ENCODE measurements at regions not wholly inside any gene's neighbourhood (a gene's known extent, or its start where the extent isn't known, plus 50 kb on each side); places are given as distances from the start of the nearest gene placed in this dataset.

DNA sequence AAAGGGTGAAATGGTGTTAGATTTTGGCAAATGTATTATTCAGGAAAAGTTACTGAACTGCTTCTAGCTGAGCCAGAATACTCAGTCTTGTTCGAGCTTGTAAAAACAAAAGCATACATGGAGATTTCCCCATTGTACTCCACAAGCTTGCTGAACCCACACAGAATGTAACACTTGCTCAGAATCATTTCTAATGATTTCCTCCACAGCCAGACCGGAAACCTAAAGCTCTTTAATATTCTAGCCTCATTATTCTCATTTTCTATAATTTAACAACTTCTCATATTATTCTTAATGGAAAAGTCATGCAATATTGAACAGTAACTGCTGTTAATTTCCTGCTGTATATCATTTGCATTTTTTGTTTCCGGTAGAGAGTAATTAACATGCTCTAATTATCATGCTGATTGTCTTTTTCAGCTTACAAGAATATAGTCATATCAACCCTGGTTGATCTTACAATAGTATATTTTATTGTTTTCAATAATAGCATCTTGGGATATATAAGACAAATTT, 1387.5 kb upstream of the EYS start:
- H3K79me2 ChIP-seq (ENCODE audit: low read length), result no peaks in the 10 kb centered on the region
- no peak overlapping the region for H3K27ac ChIP-seq (ENCODE audit: low read length)
- no peak overlapping the region for H3K4me3 ChIP-seq (ENCODE audit: low read length)
- H3K36me3 ChIP-seq (replicated peaks; ENCODE audit: low read depth, low read length), result no peaks in the 10 kb centered on the region
- peaks cover 6% of the 10 kb centered on the region; the same call in 1 of the 2 replicates for H3K9me3 ChIP-seq (ENCODE audit: insufficient read depth, low read length)
- no peak overlapping the region for H2AFZ ChIP-seq (ENCODE audit: low read depth, low read length)
- H3K9ac ChIP-seq (ENCODE audit: low read length), result no peak overlapping the region
- H3K4me2 ChIP-seq (ENCODE audit: low read length), result no peak overlapping the region
- TF ChIP-seq, protein P1, sequence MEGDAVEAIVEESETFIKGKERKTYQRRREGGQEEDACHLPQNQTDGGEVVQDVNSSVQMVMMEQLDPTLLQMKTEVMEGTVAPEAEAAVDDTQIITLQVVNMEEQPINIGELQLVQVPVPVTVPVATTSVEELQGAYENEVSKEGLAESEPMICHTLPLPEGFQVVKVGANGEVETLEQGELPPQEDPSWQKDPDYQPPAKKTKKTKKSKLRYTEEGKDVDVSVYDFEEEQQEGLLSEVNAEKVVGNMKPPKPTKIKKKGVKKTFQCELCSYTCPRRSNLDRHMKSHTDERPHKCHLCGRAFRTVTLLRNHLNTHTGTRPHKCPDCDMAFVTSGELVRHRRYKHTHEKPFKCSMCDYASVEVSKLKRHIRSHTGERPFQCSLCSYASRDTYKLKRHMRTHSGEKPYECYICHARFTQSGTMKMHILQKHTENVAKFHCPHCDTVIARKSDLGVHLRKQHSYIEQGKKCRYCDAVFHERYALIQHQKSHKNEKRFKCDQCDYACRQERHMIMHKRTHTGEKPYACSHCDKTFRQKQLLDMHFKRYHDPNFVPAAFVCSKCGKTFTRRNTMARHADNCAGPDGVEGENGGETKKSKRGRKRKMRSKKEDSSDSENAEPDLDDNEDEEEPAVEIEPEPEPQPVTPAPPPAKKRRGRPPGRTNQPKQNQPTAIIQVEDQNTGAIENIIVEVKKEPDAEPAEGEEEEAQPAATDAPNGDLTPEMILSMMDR (IDR thresholded peaks at IDR 0.05; ENCODE audit: low read depth, low read length), result no peak
- TF ChIP-seq EZH2phosphoT487 (IDR thresholded peaks at IDR 0.05; ENCODE audit: low read depth), result no peak
- H3K4me1 ChIP-seq (ENCODE audit: low read length), result no peaks in the 10 kb centered on the region
- H4K20me1 ChIP-seq (ENCODE audit: insufficient read depth, low read length), result no peaks in the 10 kb centered on the region
- H3K27me3 ChIP-seq (ENCODE audit: low read depth, low read length), result no peaks in the 10 kb centered on the region

DNA sequence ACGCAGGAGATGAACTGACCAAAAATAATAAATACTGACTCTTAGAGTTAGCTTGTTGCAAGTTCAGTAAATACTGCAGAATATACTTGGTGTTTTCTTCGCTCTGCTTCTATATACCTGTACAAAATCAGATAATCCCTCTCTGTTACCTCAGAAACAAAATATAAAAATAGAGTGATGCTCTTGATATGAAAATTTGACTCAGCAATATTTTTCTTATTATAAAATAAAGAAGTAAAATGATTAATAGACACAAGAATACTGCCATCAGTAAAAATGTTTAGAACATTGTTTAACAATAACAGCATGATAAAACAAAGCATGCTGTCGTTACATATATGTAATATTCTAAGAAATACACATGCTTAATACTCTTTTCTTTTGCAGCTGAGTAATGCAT, 1366.9 kb upstream of the EYS start:
- no peak for TF ChIP-seq EZH2phosphoT487 (IDR thresholded peaks at IDR 0.05; ENCODE audit: low read depth)
- TF ChIP-seq, protein P1 (IDR thresholded peaks at IDR 0.05; ENCODE audit: low read depth, low read length), result no peak
- Histone ChIP-seq H3K27ac (ENCODE audit: low read length) (no peak overlapping the region), H4K20me1 (ENCODE audit: insufficient read depth, low read length) (no peaks in the 10 kb centered on the region), H3K79me2 (ENCODE audit: low read length) (no peaks in the 10 kb centered on the region), H3K27me3 (ENCODE audit: low read depth, low read length) (no peaks in the 10 kb centered on the region), H3K4me3 (ENCODE audit: low read length) (no peak overlapping the region), H3K36me3 (replicated peaks; ENCODE audit: low read depth, low read length) (no peaks in the 10 kb centered on the region), H2AFZ (ENCODE audit: low read depth, low read length) (no peak overlapping the region), H3K9ac (ENCODE audit: low read length) (no peak overlapping the region), H3K9me3 (ENCODE audit: insufficient read depth, low read length) (no peaks in the 10 kb centered on the region), H3K4me1 (ENCODE audit: low read length) (no peaks in the 10 kb centered on the region), H3K4me2 (ENCODE audit: low read length) (no peak overlapping the region)

- Histone ChIP-seq H3K9ac (ENCODE audit: low read length) (no peak overlapping the region), H3K27me3 (ENCODE audit: low read depth, low read length) (no peaks in the 10 kb centered on the region), H3K4me2 (ENCODE audit: low read length) (no peak overlapping the region), H4K20me1 (ENCODE audit: insufficient read depth, low read length) (no peaks in the 10 kb centered on the region), H3K79me2 (ENCODE audit: low read length) (no peaks in the 10 kb centered on the region), H3K4me1 (ENCODE audit: low read length) (no peaks in the 10 kb centered on the region), H3K9me3 (ENCODE audit: insufficient read depth, low read length) (no peaks in the 10 kb centered on the region), H3K36me3 (replicated peaks; ENCODE audit: low read depth, low read length) (no peaks in the 10 kb centered on the region), H3K4me3 (ENCODE audit: low read length) (no peak overlapping the region), H2AFZ (ENCODE audit: low read depth, low read length) (no peak overlapping the region), H3K27ac (ENCODE audit: low read length) (no peak overlapping the region)
- no peak for TF ChIP-seq EZH2phosphoT487 (IDR thresholded peaks at IDR 0.05; ENCODE audit: low read depth)
- TF ChIP-seq, protein P1 (IDR thresholded peaks at IDR 0.05; ENCODE audit: low read depth, low read length), result no peak
Measured at GRCh38 chr6:67068781-67069180, 1361.8 kb upstream of the EYS start.

DNA sequence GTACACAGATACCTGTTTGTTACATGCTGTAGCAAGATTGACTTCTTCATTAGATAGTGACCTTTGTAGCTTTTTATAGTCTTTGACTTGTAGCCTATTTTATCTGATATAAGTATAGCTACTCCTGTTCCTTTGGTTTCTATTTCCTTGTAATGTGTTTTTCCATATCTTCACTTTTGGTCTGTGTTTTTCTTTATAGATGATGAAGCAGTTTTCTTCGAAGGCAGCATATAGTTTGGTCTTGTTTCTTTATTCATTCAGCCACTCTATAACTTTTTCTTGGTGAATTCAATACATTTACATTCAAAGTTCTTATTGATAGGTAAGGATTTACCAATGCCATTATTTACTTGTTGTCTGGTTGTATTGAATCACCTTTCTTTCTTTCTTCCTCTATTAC, 1357.3 kb upstream of the EYS start:
- Histone ChIP-seq H3K9me3 (ENCODE audit: insufficient read depth, low read length) (no peaks in the 10 kb centered on the region), H3K27me3 (ENCODE audit: low read depth, low read length) (no peaks in the 10 kb centered on the region), H3K4me3 (ENCODE audit: low read length) (no peak overlapping the region), H2AFZ (ENCODE audit: low read depth, low read length) (no peak overlapping the region), H4K20me1 (ENCODE audit: insufficient read depth, low read length) (no peaks in the 10 kb centered on the region), H3K9ac (ENCODE audit: low read length) (no peak overlapping the region), H3K4me2 (ENCODE audit: low read length) (no peak overlapping the region), H3K36me3 (replicated peaks; ENCODE audit: low read depth, low read length) (no peaks in the 10 kb centered on the region), H3K4me1 (ENCODE audit: low read length) (no peaks in the 10 kb centered on the region), H3K79me2 (ENCODE audit: low read length) (no peaks in the 10 kb centered on the region), H3K27ac (ENCODE audit: low read length) (no peak overlapping the region)
- TF ChIP-seq, protein P1 (IDR thresholded peaks at IDR 0.05; ENCODE audit: low read depth, low read length), result no peak
- no peak for TF ChIP-seq EZH2phosphoT487 (IDR thresholded peaks at IDR 0.05; ENCODE audit: low read depth)
